Fibroblast of villous mesenchyme (primary cell): ENCODE measurements at regions not wholly inside any gene's neighbourhood (a gene's known extent, or its start where the extent isn't known, plus 50 kb on each side); places are given as distances from the start of the nearest gene placed in this dataset.

Experiments
- DNase-seq: peaks from one replicate; pipeline ENCODE4 v3.0.0-alpha.2; 2010; ENCODE audit warnings: low read depth
- H3K4me3 ChIP-seq: 2 replicates; pipeline ENCODE4 v1.5.1; 2011; ENCODE audit warnings: low read depth, mild to moderate bottlenecking, low read length
- CTCF ChIP-seq: IDR thresholded peaks from 2 replicates; pipeline ENCODE4 v1.5.1; 2012; ENCODE audit warnings: low read depth, mild to moderate bottlenecking, low read length; ENCODE audit not compliant: insufficient read depth

- TF ChIP-seq CTCF = no peak
- no peak overlapping the region for H3K4me3 ChIP-seq
These were observed 494.2 kb downstream of the TSN start for GRCh38 chr2:122249673-122250072.

GRCh38 chr2:122251158-122251557, 495.7 kb downstream of the TSN start:
- no peak for TF ChIP-seq CTCF
- DNase-seq = no peak
- no peak overlapping the region for H3K4me3 ChIP-seq

More at GRCh38 chr2:122249673-122250072, 494.2 kb downstream of the TSN start:
- DNase-seq = no peak

- DNase-seq = no peak
- TF ChIP-seq CTCF = no peak
- H3K4me3 ChIP-seq = no peak overlapping the region
These were observed 496.1 kb downstream of the TSN start for GRCh38 chr2:122251566-122251965.

GRCh38 chr2:122255924-122256323, 500.5 kb downstream of the TSN start:
- no peak for DNase-seq
- no peak overlapping the region for H3K4me3 ChIP-seq
- no peak for TF ChIP-seq CTCF

DNA sequence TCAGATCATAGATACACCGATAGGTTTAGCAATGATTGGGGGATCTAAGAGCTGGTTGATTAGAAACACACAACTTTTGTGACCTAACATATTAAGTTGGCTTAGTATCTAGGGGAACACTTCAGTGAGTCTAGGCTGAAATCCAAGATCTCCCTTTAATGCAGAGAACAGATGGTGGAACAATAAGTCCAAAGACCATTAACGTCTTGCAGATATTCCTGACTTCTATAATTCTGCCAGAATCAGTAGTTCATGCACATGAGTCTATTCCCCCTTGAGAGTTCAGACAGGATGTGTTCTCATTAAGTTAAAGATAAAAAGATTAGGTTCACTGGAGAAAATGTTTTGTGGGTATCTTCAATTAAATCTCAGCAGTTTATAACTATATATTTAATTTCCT, 506.5 kb downstream of the TSN start:
- no peak overlapping the region for H3K4me3 ChIP-seq
- DNase-seq = no peak

GRCh38 chr2:122263746-122264145, 508.3 kb downstream of the TSN start:
- no peak for TF ChIP-seq CTCF
- H3K4me3 ChIP-seq = no peak overlapping the region
- DNase-seq = no peak

More for the DNA sequence above, 506.5 kb downstream of the TSN start:
- TF ChIP-seq CTCF = no peak

DNA sequence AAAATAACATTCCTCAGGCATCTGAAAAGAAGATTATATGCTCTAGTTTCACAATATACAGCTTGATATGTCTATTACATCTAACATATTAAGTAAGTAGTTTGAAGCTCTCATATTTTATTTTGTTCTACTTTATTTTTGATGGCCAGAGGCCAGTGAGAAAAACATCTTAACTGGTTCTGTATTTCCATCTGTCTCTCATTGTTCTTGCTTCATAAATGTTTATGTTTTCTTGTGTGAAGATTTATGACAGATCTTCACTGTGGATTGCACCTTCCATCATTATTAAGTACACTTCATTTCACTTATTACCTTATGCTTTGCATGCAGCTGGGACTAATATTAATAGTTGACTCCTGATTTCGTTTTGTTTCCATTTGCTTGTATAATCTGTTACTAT, 511.2 kb downstream of the TSN start:
- peak; percentile 1 for DNase-seq
- no peak for TF ChIP-seq CTCF
- H3K4me3 ChIP-seq = no peak overlapping the region
